IPS DF 6.9 (cell line): ENCODE measurements at regions not wholly inside any gene's neighbourhood (a gene's known extent, or its start where the extent isn't known, plus 50 kb on each side); places are given as distances from the start of the nearest gene placed in this dataset.

Experiments used
- DNase-seq: peaks from one replicate; pipeline ENCODE4 v3.0.0-alpha.2; 2013; ENCODE audit warnings: low read depth, low spot score
- H3K27ac ChIP-seq: one replicate; pipeline ENCODE4 v1.5.1; 2013; ENCODE audit warnings: low read length, control low read depth
- H3K27me3 ChIP-seq: 2 replicates; pipeline ENCODE4 v1.6.1; 2013; ENCODE audit warnings: mild to moderate bottlenecking, low read length; ENCODE audit not compliant: control insufficient read depth, insufficient read depth
- H3K36me3 ChIP-seq: 2 replicates; pipeline ENCODE4 v1.6.1; 2013; ENCODE audit warnings: low read length; ENCODE audit not compliant: control insufficient read depth, insufficient read depth
- H3K4me1 ChIP-seq: 2 replicates; pipeline ENCODE4 v1.6.1; 2013; ENCODE audit warnings: low read length; ENCODE audit not compliant: control insufficient read depth, insufficient read depth
- H3K4me3 ChIP-seq: 2 replicates; pipeline ENCODE4 v1.5.1; 2013; ENCODE audit warnings: mild to moderate bottlenecking, low read length
- H3K9me3 ChIP-seq: 2 replicates; pipeline ENCODE4 v1.6.1; 2013; ENCODE audit warnings: low read length, inconsistent platforms; ENCODE audit not compliant: control insufficient read depth, insufficient read depth
- WGBS: extraction: QIAGEN DNeasy Blood & Tissue Kit; methylation state at CpG from one replicate; pipeline ENCODE4 v1.1.7; 2013; ENCODE audit warnings: mixed read lengths, missing lambda C conversion rate; ENCODE audit not compliant: insufficient read length, insufficient coverage; 5-methylcytosine and 5-hydroxymethylcytosine counted together

DNA sequence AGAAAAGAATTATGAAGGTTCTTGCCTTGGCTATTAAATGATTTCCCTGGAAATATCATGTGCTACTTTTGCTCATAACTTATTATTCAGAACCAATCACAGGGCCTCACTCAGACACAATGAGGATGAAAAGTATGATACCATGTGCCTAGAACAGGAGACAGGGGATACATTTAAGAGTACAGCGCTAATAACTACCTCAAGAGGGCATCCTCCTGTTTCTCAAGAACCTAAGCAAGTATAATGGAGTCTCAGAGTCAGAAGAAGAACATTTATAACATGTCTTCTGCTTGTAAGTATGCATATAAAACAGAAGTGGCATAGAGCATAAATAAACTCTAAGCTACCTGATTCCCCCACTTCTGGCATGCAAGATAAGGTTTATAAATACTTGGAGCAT lies 125.4 kb upstream of the MME start:
- Histone ChIP-seq H3K4me3 (no peak overlapping the region), H3K4me1 (no peaks in the 10 kb centered on the region), H3K36me3 (no peaks in the 10 kb centered on the region), H3K27me3 (no peaks in the 10 kb centered on the region), H3K9me3 (no peaks in the 10 kb centered on the region), H3K27ac (no peak overlapping the region)
- no CpG with 5 or more reads among the region's 1 CpG for WGBS
- peak; percentile 29 for DNase-seq

DNA sequence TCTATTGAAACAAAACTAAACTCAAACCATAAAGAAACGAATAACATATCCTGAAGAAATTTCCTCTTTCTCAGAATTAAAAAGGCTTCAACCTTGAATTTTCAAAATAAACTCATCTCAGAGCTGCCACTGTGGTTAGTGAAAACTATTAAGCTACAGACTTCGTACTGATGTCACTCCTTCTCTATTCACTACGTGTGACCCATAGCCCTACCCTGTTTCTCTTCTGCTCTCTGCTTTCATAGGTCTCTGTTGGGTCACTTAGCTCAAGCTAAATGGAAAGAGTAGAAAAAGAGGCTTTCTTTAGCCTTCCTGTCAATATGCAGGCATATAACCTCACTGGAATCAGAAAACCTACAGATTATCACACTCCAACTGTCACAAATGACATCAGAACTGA lies 126.6 kb upstream of the MME start:
- WGBS, result no CpG with 5 or more reads among the region's 3 CpGs
- Histone ChIP-seq H3K9me3 (no peaks in the 10 kb centered on the region), H3K27me3 (no peaks in the 10 kb centered on the region), H3K4me3 (no peak overlapping the region), H3K27ac (no peak overlapping the region), H3K36me3 (no peaks in the 10 kb centered on the region), H3K4me1 (no peaks in the 10 kb centered on the region)
- no peak for DNase-seq

DNA sequence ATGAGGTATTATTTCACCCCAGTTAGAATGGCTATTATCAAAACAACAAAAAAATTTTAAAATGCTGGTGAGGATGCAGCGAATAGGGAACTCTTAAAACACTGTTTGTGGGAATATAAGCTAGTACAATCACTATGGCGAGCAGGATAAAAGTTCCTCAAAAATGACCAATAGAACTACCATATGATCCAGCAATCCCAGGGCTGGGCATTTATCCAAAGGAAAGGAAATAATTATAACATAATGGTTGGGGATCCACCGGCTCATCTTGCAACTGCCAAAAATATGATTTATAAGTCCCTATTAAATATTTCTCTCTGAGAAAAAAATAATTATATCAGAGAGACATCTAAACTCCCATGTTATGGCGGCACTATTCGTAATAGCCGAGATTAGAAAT lies 127.6 kb upstream of the MME start:
- H3K9me3 ChIP-seq, result no peaks in the 10 kb centered on the region
- no peak for DNase-seq
- H3K4me1 ChIP-seq, result no peaks in the 10 kb centered on the region
- H3K27me3 ChIP-seq, result no peaks in the 10 kb centered on the region
- H3K36me3 ChIP-seq, result no peaks in the 10 kb centered on the region
- H3K4me3 ChIP-seq, result no peak overlapping the region
- no CpG with 5 or more reads among the region's 6 CpGs for WGBS
- no peak overlapping the region for H3K27ac ChIP-seq

DNA sequence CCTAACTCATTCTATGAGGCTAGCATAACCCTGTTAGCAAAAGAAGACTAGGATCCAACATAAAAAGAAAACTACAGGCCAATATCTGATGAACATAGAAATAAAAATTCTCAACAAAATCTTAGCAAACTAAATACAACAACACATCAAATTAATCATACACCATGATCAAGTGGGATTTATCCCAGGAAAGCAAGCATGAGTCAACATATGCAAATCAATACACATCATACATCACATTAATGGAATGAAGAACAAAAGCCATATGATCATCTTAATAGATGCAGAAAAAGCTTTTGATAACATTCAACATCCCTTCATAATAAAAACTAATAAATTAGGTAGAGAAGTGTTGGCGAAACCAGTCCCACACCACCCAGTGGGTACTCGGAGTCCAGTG lies 136.1 kb upstream of the MME start:
- no peak overlapping the region for H3K27ac ChIP-seq
- H3K4me1 ChIP-seq, result no peaks in the 10 kb centered on the region
- H3K9me3 ChIP-seq, result no peaks in the 10 kb centered on the region
- DNase-seq, result no peak
- H3K27me3 ChIP-seq, result no peaks in the 10 kb centered on the region
- H3K4me3 ChIP-seq, result no peak overlapping the region
- H3K36me3 ChIP-seq, result no peaks in the 10 kb centered on the region
- WGBS, result no CpG with 5 or more reads among the region's 2 CpGs

DNA sequence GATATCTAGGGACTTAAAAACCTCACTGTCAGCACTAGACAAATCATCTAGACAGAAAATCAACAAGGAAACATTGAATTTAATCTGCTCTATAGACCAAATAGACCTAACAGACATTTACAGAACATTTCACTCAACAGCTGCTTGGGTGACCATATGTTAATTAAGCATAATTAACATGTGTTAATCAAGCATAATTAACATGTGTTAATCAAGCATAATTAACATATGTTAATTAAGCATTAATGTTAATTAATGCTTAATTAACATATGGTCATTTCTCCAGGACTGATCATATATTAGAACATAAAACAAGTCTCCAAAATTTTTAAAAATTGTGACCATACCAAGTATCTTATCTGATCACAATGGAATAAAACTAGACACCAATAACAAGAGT lies 137.3 kb upstream of the MME start:
- Histone ChIP-seq H3K4me1 (no peaks in the 10 kb centered on the region), H3K4me3 (no peak overlapping the region)
- DNase-seq, result no peak

DNA sequence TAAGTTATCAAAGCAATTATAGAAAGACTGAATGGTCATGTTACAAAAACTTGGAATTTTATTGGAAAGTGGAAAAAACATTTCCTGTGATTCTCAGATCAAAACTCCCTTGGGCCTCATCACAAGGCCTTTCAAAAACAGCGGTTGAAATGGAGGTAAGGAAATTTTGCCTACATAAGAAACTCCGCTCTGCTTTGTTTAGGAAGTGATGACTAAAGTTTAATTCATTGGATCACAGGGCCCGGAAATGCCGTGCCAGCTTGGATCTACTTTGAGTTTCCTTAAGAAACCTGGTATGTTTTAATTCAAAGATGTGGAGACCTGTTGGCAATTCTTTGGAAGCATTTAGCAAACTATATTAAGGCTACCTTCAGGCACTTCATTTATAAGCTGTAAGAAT lies 143.9 kb upstream of the MME start:
- no peaks in the 10 kb centered on the region for H3K4me1 ChIP-seq
- no peak overlapping the region for H3K27ac ChIP-seq
- no peaks in the 10 kb centered on the region for H3K36me3 ChIP-seq
- no peak overlapping the region for H3K4me3 ChIP-seq
- DNase-seq, result no peak
- H3K27me3 ChIP-seq, result no peaks in the 10 kb centered on the region
- no peaks in the 10 kb centered on the region for H3K9me3 ChIP-seq
- WGBS, result no CpG with 5 or more reads among the region's 4 CpGs

More for the DNA sequence above, 137.3 kb upstream of the MME start:
- Histone ChIP-seq H3K9me3 (no peaks in the 10 kb centered on the region), H3K36me3 (no peaks in the 10 kb centered on the region), H3K27me3 (no peaks in the 10 kb centered on the region), H3K27ac (no peak overlapping the region)

DNA sequence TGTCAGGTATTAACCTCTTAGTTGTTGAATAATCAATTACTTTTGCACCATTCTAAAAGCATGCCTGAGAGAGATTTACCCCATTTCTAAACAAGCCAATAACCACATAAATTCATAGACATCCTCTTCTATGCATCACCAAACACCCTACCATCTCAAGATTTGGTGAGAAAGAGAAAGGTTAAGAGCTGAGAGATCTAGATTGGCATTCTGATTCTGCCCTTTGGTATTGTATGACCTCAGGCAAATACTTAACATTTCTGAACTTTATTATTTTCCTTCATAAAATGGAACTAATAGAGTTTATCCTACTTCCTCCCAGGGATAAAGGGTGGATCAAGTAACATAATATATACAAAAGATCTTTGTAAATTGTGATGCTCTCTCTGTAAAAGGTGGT lies 146.5 kb upstream of the MME start:
- no peaks in the 10 kb centered on the region for H3K4me1 ChIP-seq
- H3K27ac ChIP-seq, result no peak overlapping the region
- no peaks in the 10 kb centered on the region for H3K36me3 ChIP-seq
- no peaks in the 10 kb centered on the region for H3K9me3 ChIP-seq
- no peaks in the 10 kb centered on the region for H3K27me3 ChIP-seq
- no peak for DNase-seq
- H3K4me3 ChIP-seq, result no peak overlapping the region

DNA sequence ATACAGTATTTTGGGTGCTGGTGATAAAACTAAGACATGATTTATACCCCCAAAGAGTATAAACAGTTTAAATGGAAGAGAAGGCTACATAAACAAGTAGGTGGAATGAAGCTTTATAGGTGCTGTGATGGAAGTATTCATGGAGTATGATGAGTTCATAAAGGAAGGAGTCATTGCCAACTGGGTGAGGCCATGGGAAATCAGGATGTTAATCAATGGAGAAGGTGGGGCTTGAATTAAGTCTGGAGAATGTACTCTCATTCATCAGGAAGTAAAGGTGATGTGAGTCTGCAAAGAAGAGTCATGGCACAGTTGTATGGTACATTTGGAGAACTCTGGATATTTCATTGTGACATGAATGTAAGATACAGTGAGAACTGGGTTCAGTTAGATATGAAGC lies 147.5 kb upstream of the MME start:
- H3K4me1 ChIP-seq, result no peaks in the 10 kb centered on the region
- H3K27me3 ChIP-seq, result no peaks in the 10 kb centered on the region
- no peak overlapping the region for H3K27ac ChIP-seq
- no peaks in the 10 kb centered on the region for H3K36me3 ChIP-seq
- DNase-seq, result no peak
- H3K9me3 ChIP-seq, result no peaks in the 10 kb centered on the region
- no peak overlapping the region for H3K4me3 ChIP-seq

DNA sequence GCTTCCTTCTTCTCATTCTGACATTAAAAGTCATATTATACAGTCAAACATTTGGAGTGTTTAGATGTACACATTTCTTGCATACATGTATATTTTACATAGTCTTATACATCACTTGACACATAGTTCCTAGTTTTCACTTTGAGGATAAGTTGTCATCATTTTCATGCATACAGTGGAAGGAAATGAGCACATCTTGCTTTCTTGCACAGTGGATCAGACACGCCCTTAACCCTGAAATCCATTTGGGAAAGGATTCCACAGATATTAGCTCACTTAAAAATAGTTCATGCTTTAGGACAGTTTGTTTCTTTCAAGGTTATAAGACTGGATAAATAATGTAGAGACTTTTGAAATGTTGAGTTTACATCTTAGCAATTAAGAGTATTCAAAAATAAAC lies 148.6 kb upstream of the MME start:
- Histone ChIP-seq H3K9me3 (no peaks in the 10 kb centered on the region), H3K4me3 (no peak overlapping the region), H3K4me1 (no peaks in the 10 kb centered on the region), H3K27me3 (no peaks in the 10 kb centered on the region), H3K36me3 (no peaks in the 10 kb centered on the region), H3K27ac (no peak overlapping the region)
- no CpG with 5 or more reads among the region's 1 CpG for WGBS
- DNase-seq, result no peak

DNA sequence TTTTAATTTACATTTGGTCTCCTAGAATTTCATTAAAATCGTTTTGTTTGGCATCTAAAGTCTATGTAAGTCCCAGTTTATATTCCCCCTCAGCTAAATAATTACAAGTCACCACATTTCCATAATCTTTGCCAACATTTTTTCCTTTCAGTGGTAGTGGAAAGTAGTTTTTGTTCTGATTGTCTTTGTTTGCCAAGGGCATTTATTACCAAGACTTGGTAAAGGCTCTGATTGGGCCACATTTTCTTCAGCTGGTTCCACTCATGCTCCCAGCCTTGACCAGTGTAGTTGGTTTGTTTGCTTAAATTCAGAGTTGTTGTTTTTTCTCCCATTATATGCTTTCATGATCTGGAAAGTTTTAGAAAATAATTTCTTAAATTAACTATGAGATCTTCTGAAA lies 153.4 kb upstream of the MME start:
- Histone ChIP-seq H3K27me3 (no peaks in the 10 kb centered on the region), H3K9me3 (no peaks in the 10 kb centered on the region), H3K36me3 (no peaks in the 10 kb centered on the region), H3K4me1 (no peaks in the 10 kb centered on the region), H3K27ac (no peak overlapping the region), H3K4me3 (no peak overlapping the region)
- WGBS, result no CpG with 5 or more reads among the region's 1 CpG
- no peak for DNase-seq

DNA sequence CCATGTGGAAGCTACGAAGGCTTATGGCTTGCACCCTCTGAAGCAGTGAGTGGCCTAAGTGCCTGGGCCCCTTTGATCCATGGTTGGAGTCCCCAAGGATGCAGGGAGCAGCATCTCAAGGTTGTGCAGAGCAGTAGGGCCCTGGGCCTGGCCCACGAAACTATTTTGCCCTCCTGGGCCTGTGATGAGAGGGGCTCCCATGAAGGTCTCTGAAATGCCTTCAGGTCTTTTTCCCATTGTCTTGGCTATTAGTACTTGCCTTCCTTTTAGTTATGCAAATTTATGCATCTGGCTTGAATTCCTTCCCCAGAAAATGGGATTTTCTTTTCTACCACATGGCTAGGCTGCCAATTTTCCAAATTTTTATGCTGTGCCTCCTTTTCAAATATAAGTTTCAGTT lies 158.8 kb upstream of the MME start:
- Histone ChIP-seq H3K27ac (no peak overlapping the region), H3K36me3 (no peaks in the 10 kb centered on the region), H3K4me1 (no peaks in the 10 kb centered on the region), H3K4me3 (no peak overlapping the region), H3K9me3 (no peaks in the 10 kb centered on the region; the same call in 1 of the 2 replicates), H3K27me3 (no peaks in the 10 kb centered on the region)
- DNase-seq, result no peak
- WGBS, result no CpG with 5 or more reads among the region's 2 CpGs
